ENCODE measurements at regions not wholly inside any gene's neighbourhood (a gene's known extent, or its start where the extent isn't known, plus 50 kb on each side); places are given as distances from the start of the nearest gene placed in this dataset.
"Not testable (repeated sequence)": the region's sequence is repeated elsewhere in the genome, so short reads cannot be mapped to it uniquely, and the experiment has no call there.

DNA sequence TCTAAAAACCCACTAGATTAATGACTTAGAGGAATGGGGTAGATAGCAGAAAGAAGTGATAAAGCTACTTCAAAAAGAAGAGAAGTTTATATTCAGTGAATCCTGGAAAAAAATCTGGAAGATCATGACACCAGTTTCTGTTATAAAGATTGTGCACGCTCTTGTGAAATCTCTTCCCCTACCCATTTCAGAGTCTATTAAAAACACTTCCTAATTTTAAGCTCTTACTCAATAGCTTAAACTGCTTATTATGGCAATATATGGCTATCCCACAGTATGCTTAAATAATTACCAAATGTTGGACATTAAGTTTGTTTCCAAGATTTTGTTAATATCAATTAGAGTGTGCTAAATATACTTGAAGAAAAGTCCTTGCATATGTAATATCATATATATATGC, 585.3 kb upstream of the MAN1A1 start:
- DNase-seq, result no peak

DNA sequence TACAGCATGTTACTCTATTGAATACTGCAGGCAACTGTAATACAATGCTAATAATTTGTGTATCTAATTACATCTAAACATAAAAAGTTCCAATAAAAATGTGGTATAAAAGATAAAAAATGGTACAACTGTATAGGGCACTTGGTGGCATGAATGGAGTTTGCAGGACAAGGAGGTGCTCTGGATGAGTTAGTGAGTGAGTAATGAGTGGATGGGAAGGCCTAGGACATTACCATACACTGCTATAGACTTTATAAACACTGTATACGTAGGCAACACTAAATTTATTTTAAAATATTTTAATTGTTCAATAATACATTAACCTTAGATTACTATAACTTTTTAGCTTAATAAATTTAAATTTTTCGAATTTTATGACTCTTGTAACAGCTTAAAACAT, 579.6 kb upstream of the MAN1A1 start:
- DNase-seq, result no peak

DNA sequence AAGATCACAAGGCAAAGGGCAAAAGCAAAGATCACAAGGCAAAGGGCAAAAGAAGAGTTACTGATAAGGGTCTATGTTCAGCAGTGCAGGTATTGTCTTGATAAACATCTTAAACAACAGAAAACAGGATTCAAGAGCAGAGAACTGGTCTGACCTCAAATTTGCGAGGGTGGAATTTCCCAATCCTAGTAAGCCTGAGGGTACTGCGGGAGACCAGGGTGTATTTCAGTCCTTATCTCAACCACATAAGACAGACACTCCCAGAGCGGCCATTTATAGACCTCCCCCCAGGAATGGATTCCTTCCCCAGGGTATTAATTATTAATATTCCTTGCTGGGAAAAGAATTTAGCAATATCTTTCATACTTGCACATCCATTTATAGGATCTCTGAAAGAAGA, 575.3 kb upstream of the MAN1A1 start:
- DNase-seq, result not testable (repeated sequence)

DNA sequence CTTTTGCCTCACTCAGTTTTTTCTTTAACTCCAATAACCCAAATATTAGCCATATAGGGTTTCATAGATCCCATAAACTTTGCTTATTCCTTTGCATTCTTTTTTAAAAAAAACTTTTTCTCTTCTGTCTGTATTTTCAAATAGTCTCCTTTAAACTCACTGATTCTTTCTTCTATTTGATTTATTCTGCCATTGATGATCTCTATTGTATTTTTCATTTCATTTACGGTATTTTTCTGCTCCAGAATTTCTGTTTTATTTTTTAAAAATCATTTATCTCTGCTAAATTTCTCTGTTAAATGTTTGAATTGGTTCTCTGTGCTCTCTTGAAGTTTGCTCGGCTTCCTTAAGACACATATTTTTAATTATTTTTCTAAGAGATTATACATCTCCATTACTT, 573.3 kb upstream of the MAN1A1 start:
- DNase-seq, result no peak

DNA sequence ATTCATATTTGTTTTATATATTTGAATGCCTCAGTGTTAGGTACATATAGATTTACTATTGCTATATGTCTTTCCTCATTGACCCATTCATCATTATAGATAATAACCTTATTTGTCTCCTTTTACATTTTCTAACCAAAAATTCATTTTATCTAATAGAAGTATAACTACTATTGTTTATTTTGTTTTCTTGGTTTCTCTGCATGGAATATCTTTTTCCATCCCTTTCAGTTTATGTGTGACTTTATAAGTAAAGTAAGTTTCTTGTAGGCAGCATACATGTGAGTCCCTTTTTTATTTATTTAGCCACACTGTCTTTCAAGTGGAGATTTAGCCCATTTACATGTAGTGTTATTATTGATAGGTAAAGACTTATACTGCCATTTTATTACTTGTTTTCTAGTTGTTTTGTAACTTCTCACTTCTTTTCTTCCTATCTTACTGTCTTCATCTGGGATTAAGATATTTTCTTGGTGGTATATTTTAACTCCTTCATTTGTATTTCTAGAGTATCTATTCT, 572.0 kb upstream of the MAN1A1 start:
- no peak for DNase-seq

DNA sequence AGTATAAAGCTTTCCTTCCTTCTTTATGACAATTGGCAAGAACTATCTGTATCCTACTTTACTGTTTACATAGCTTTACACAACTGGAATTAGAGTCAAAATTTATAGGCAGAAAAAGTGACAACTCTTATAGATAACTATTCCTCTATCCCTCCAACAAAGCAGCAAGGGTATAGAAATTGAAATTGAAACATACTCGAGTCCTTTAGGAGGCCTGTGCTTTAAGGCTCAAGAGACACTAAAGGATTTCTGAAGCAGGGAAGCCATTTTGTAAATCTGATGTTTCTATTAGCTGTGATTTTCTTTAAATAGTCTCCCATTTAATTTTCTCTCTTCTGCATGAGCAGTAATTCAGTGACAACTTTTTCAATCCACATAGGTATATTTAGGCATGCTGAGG, 567.6 kb upstream of the MAN1A1 start:
- no peak for DNase-seq

DNA sequence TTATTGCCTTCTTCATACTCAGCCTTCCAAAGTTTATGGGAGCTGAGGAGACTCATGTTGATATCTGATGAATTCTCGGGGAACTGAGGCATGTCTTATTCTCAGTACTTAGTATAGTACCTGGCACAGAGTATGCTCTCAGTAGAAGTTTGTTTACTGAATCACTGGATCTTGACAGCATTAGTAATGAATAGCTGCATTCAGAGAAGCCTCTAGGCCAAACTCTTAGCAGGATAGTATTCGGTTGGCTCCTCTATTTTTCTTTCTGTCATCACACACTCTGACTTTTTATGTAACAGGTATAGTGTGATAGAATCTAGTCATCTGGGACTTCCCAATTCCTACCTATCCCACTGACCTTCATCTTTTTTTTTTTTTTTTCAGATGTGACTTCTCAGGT, 566.4 kb upstream of the MAN1A1 start:
- DNase-seq, result no peak

DNA sequence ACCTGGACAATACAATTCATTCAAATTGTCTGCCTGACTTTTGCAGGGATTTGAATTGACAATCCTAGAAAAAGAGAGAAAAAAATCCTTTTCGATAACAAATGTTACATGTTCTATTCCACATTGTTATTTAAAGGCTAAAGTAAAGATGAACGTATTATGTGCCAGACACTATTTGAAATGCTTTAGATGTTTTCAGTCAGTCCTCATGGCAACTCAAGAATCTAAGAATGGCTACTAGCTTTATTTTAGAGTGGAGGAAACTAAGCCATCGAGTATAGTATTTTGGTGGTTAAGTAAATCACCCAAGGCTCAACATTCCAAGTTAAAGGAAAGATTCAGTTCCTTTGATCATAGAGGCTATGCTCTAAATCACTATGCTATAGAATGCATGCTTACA, 558.6 kb upstream of the MAN1A1 start:
- DNase-seq, result no peak

DNA sequence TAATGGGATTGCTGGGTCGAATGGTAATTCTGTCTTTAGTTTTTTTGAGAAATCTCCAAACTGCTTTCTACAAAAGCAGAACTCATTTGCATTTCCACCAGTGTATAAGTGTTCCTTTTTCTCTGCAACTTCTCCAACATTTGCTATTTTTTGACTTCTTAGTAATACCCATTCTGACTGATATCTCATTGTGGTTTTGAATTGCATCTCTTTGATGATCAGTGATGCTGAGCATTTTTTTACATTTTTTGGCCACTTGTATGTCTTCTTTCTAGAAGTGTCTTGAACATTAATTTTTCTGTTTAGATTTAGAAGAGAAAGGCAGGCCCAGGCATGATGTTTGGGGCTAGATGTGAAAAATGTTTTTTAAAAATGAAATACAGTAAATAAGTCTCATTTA, 553.1 kb upstream of the MAN1A1 start:
- DNase-seq, result no peak

DNA sequence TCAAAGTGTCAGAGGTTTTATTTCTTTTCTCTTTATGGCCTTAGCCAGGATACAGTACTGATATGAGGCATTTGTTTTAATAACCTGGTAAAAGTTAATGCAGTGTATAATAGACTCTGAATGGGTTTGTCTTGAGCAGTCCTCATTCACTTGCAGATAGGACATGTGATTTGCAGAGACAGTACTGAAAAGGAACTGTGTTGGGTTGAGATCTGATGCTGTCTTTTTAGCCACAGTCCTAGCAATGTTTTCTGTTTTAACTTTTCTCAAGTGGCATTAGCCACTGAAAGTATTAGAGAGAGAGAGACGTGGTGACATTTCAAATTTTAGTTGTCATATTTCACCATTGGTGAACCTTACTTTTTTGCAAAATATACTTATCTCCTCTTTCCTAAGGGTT, 547.2 kb upstream of the MAN1A1 start:
- no peak for DNase-seq

DNA sequence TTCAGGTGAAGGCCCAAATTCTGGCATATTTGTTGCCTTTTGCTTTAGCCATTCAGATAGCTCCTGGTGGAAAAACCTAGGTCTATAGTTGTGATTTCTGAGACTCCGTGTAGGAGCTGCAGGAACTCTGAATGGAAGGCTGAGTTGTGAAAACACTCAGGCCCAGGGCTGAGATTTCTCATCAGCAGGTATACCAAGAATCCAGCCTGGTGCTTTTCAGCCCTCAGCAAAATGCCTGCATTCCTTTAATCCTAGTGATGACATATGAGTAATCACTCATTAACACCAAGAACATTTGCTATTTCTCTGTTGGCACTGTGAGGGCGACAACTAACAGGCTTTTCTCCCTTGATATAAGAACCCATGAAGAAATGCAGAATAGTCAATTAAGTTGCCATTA, 546.1 kb upstream of the MAN1A1 start:
- no peak for DNase-seq

DNA sequence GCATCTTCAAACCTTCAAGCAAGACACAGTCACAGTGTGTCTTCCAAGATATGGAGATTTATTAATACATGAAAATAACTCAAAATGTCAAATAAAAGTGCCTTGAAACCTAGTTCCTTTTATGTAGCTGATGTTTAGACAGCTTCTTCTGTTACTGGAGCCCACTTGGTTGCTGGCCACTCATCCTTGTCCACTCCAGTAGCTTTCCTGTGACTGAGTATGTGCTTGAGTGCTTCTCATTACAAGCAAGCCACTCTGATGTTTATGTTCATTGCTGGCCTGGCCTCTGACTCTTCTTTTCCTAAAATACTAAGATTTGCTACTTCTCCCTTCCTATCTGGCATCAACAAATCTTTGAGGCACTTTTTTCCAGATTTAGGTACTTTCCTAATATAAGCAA, 545.2 kb upstream of the MAN1A1 start:
- no peak for DNase-seq

DNA sequence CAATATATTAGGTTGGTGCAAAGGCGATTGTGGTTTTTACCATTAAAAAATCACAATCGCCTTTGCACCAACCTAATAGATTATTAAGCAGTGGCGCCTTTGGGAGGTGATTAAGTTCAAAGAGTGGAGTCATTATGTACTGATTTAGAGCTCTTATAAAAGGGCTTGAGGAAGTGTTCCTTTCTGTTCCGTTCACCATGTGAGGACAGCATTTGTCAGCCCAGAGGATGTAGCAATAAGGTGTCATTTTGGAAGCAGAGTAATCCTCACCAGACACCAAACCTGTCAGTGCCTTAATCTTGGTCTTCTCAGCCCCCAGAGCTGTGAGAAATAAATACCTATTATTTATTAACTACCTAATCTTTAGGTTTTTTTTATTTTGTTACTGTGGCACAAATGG, 542.1 kb upstream of the MAN1A1 start:
- no peak for DNase-seq

DNA sequence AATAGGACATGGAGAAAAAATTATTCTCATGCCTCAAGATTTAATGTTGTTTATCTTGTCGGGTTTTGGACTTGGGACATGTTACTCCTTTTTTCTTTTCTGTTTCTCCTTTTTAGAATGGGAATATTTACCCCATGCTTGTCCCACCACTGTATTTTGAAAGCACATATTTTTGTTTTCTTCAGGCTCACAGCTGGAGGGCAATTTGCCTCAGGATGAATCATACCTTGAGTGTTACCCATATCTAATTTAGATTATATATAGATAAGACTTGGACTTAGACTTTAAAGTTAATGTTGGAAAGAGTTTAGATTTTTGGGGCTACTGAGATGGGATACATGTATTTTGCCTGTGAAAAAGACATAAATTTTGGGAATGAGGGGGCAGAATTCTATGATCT, 541.6 kb upstream of the MAN1A1 start:
- no peak for DNase-seq

DNA sequence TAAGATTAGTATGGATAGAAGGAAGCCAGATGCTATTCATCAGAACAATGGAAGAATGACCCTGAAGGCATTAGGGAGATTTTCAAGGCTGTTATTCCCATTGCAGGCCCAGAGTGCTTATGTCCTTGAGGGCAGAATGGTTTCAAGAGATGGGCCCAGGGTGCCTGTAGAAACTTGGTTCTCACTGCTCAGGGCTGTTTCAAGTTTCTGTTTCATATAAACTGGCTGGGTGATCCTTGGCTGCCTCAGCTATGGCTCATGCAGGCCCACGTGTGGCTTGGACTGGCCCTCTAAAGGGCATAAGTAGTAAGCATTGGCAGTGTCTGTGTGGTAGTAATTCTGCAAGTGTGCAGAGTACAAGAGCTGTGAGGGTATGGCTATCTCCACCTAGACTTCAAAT, 540.9 kb upstream of the MAN1A1 start:
- no peak for DNase-seq

DNA sequence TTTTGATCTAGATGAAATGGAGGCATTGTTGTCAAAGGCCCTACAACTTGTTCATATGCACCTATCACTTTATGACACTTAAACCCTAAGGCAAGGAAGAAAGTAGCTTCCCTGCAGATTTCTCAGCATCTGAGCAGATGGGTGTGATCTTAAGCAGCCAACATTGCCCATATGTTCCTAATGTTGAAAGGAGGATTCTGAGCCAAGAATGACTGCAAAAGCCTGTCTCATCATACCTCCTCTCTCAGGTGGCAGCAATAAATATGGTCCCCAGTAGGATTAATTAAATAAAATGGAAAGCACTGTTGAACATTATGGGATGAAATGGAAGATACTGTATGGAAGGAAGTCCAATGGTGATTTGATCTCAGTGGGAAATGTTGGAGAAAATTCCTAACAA, 538.1 kb upstream of the MAN1A1 start:
- no peak for DNase-seq

DNA sequence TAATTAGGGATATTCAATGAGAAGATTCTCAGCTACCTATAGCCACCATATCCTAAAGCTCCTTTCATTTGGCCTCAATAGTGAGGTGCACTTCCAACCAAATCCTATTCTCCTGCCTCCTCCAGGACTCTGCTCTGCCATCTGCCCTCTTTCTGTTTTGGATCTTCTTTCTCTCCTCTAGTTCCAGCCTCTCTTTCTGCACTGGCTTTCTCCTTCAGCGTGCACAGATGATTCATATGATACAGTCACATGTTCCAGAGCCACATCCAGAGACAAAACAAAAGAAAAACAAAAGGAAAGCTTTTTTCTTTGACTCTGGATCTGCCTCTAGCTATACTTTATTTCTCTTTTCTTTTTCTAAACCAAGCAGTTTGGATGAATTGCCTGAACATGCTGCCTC, 531.9 kb upstream of the MAN1A1 start:
- no peak for DNase-seq

DNA sequence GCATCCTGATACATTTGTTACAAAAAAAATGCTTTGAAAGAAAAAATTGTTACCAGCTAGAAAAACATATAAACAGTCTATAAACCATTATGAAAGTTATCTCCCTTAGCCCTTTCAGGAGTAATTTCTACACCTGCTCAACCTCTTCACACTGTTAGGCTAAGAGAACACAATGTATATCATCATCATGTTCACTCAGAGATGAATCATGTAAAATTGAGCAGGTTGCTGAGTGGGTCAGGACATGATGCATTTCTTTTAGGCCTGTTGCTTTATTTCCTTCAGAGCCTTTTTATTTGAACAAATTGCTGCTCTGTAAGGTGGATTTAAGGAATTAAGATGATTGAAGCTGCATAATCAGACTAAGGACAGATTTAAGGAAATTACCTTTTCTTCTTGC, 531.3 kb upstream of the MAN1A1 start:
- DNase-seq, result no peak

DNA sequence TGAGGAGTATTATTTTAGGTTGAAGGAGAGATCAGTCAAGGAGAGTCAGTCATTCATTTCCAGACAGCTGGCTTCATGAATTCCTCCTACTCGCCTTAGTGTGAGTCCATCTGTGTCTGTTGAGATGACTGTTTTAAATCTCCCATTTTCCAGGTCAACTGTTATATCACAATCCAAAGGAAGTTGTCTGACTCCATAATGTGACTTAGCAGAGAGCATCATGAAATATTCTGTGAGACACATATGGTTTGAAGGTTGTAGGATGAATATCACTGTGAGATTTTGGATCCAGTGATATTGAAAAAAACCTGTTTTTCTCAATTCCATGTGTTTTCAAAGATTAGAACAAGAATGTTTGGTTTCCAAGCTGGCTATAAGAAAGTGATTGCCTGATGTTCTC, 530.2 kb upstream of the MAN1A1 start:
- DNase-seq, result no peak

DNA sequence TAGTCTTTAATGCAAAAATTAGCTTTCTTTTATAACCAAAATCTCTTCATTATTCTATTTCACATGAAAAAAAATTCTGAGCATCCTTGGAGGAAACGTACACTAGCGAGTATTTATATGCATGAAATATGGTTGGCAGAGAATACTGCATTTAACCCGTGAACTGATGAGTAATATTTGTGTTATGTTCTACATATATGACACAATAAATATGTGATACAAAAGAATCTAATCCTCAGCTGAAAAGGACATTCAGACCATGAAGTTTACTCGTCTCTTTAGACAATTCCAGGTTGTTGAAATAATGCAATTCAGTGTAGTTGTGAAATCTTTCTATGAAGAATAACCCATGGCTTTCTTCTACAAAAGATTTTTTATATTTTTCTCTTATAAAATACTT, 524.8 kb upstream of the MAN1A1 start:
- no peak for DNase-seq

DNA sequence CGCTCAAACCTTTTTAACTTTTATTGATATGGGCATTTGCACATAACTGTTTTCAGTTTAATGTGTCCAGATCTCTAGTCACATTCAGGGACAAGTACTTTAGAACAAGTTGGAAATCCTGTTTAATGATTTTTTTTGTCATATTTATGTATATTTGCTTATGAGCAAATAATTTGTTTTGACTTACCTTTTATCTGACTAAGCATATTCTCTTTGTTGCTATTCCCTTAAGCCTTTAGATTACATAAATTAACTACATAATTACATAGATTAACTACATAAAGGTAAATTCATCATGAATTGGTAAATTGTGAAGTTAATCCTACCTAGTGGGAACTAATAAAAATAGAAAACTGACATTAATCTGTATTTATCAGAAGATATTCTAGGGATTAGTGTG, 523.5 kb upstream of the MAN1A1 start:
- no peak for DNase-seq

DNA sequence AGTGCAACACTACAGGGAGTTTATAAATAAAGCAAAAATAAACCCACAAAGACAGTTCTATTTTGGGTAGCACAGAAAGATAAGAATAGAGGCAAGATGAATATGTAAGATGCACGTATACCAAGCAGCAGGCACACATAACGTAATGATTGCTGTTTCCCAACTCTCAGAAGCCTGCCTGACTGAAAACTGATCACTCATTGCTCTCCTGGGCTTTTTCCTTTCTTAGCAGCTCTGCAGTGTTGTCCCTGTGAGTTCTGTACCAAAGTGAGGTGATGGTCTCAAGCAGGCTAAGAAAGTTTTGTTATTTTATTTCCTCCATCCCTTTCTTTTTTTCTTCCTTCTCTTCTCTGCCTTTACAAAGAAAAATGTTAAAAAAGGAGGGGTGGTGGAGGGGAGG, 522.0 kb upstream of the MAN1A1 start:
- no peak for DNase-seq

DNA sequence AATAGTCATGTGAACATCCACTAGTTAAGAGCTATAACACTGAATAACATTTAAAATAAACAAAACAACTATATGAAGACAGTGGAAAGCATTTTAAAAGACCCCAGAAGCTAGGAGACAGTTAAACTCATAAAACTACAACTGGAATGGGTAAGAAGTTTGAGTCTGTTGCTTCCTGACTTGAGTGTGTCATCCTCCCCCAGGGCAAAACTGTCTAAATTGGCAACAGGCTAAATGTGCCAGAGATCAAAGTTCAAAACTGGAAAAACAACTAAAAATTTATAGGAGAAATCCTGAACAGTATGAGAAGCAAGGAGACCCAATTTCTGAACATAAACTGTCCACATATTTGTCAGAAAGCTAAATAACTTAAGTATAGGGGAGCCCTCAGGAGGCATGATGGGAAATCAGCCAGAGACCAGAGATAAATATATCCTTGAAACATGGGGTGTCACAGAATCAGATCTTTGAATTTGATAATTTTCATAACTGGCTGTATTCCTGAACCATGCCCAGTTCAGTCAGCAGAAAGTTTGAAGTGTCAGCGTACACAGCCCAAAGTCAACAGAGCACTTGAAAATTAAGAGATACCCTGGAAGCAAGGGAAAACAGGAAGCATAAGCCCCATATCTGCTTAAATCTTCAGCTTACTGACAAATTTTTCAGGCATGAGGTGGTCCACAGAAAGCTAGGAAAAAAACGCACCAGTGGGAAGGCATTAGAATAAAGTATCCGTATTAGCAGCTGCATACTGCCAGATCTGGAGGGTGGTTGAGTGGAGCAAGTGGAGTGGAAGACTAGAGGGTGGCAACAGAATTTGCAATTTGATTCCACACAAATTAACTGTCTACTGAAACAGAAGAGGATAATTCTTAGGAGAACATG, 516.1 kb upstream of the MAN1A1 start:
- DNase-seq, result no peak

DNA sequence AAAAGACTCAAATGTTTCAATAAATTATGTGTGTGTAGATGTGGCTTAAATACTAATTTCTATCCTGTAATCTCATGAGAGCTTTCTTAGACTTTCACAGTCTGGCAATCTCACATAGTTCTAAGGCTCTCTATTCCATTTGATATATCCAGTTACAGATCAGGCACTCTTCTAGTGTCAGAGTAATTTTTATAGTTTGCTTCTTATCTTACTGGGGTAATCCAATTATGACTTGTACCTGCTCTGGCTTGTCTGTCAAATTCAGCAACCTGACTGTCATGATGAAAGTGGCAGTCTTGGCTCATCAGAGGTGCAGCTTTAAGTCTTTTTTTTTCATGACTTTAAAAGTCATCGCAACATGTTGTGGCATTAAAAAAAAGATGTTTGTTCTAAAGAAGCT, 513.2 kb upstream of the MAN1A1 start:
- DNase-seq, result no peak

DNA sequence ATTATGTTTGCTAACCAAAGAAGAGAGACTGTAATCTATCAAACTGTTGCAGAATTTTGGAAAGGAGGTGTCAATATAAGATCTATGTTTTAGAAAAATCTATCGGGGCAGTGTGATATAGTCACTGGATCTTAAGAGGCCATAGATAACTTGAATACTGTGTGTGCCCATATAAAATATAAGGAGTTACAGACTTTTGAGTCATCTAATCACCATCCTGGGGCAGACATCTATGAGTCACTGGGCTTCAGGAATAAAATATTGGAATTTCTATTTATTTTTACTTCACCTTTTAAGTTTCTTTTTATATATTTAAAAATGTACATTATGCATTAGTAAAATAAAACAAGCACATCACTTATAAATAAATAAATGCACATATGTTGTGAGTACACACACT, 509.3 kb upstream of the MAN1A1 start:
- DNase-seq, result no peak

Data from SHP77 treated with DMSO at 0.1 percent for 48 hours (cell line).